GM19324 (cell line): ENCODE measurements at regions not wholly inside any gene's neighbourhood (a gene's known extent, or its start where the extent isn't known, plus 50 kb on each side); places are given as distances from the start of the nearest gene placed in this dataset.

Source experiments
- ATAC-seq: cut with Tn5 transposase; IDR thresholded peaks from one replicate; pipeline ENCODE4 v1.9.1; 2021; ENCODE audit warnings: mild to moderate bottlenecking, moderate library complexity; ENCODE audit not compliant: unreplicated experiment, low FRiP score

DNA sequence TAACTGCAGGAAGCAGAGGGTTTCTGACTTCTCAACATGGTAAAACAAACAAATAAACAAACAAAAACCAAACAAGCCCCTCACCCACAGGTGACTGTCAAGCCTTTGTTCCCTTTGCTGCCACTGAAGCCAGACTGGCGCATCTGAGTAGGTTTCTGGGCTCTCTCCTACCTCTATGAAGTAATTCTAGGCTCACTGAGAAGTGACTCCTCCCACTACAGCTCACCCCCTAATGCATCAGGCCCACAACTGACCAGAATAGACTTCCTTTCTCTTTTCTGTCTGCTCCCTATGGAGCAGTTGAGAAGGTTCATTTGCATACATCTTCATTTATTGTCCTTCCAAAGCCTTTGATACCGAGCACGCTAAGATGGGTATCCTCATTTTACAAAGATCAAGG lies 77.0 kb upstream of the CCL2 start:
- no peak for ATAC-seq

DNA sequence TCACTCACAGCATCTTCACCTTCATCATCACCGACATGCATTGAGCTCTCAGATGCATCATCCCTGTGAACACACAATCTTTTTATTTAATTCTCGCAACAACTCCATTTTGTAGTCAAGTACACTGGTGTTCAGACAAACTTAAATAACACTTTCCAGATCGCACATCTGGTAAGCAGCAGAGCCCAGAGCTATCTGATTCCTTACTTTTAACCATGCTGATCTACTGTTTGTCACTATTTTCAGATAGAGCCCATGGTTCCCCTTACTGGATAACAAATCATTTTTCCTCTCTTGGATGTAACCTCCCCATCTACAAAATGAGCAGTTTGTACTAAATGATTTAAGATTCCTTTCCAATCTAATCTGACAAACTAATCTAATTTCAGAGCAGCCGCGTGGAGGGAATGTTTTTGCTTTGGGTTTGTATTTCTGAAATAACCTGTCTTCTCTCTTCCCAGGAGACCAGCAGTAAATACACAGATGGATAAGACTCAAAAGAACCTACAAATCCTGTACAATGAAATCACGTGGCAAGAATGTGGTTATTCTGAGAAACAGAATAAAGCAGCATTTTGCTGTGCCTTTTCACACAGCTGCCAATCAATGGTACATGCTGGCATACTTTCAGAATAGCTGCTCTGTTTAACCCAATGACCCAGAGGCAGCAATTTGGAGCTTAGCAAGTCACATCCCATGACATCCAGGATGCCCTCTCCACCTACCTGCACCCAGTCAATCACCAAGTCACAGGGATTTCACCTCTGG lies 72.9 kb upstream of the CCL2 start:
- no peak for ATAC-seq

DNA sequence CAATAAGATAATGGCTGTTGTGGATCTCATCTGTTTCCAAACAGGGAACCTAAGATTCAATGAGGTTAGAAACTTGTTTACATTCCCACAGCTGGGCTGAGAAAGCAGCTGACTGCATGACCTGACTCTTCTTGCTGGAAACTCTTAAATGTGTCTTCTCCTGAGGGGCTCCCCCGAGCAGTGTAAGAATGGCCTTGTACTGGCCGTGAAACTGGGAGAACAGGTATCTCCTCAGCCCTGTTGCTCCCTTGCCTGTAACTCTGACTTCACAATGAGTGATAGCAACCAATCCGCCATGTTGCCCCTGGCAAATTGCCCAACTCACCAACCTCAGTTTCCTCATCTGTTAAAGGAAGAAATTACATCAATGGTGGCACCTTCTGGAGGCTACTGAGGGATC lies 59.1 kb upstream of the CCL2 start:
- no peak for ATAC-seq

DNA sequence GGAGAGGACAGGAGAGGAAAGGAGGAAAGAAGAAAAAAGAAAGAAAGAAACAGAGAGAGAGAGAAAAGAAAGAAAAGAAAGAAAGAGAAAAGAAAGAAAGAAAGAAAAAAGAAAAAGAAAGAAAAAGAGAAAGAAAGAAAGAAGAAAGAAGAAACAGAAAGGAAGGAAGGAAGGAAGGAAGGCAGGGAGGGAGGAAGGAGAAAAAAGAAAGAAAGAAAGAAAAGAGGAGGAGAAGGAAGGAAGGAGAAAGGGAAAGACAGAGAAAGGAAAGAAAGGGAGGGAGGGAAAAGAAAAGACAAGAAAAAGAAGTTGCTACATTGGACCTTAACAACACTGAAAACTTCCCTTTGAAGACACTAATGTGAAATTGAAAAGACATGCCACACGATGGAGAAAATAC lies 56.6 kb upstream of the CCL2 start:
- ATAC-seq: no peak

DNA sequence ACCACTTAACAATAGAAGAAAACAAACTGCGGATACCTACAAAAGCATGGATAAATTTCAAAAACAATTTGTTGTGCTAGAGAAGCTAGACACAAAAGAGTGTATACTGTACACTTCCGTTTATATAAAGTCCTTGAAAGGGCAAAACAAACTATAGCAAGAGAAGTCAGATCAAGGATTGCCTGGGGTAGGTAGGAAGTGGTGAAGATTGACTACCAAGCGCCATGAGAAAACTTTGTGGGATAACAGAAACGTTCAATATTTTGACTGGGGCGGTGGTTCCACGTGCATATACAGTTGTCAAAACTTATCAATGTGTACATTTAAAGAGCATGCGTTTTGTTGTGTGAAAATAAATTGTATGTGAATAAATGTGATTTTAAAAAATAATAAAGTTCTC lies 55.6 kb upstream of the CCL2 start:
- ATAC-seq: no peak

DNA sequence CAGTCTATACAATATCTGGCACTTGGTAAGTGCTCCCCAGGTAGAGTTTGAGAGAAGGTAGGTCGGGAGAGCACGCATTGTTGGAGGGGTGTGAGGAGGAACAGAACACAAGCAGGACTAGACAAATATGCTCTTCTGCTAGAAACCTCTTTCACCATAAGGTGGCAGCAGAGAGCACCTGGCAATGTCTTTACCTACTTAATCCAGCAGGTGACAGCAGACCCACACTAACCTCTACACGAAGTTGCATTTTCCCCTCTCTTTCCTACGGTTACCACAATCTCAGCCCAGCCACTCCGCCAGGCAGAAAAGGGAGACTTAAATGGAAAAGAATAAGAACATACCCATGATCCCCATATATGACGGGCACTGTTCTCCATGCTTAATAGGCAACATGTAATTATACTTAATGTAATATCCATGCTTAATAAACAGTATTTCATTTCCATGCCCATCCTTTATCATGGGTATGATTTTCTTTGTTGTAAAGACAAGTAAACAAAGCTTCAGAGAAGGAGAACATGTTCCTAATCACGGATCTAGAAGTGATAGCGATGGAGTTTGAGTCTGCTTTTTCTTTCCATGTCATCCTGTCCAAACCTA lies 55.1 kb upstream of the CCL2 start:
- no peak for ATAC-seq

DNA sequence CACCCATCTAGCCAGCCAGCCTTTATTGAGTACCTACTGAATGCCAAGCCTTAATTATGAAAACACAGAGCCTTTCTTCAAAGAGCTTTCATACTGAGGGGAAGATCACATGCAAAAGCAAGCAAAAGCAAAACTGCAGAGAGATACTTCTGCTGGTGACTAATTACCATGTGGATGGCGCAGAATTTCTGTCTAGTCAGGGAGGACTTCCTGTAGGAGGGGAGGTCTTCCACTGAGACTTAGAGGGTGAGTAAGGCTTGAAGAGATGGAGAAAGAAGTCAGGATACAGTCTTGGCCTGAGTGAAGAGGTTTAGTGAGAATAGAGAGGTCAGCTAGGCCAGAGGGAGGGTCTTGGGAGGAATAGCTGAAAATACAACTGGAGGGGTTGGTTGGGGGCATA lies 53.9 kb upstream of the CCL2 start:
- ATAC-seq: no peak

DNA sequence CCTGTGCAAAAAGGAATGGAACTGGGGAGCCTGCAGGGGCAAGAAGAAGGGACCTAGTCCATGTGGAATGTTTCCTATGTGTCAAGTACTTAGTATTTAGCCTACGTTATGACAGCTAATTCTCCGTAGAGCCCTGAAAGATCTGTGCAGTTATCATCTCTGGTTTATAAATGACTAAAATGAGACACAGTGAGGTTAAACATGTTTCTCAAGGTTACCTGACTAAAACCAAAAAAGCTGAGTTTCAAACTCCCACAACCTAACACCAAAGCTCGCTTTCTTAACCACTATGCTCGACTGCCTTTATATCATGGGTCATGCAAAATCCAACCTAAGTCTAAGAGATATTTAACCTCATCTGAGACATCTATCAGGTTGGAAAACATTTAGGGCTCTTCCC lies 53.3 kb upstream of the CCL2 start:
- no peak for ATAC-seq

DNA sequence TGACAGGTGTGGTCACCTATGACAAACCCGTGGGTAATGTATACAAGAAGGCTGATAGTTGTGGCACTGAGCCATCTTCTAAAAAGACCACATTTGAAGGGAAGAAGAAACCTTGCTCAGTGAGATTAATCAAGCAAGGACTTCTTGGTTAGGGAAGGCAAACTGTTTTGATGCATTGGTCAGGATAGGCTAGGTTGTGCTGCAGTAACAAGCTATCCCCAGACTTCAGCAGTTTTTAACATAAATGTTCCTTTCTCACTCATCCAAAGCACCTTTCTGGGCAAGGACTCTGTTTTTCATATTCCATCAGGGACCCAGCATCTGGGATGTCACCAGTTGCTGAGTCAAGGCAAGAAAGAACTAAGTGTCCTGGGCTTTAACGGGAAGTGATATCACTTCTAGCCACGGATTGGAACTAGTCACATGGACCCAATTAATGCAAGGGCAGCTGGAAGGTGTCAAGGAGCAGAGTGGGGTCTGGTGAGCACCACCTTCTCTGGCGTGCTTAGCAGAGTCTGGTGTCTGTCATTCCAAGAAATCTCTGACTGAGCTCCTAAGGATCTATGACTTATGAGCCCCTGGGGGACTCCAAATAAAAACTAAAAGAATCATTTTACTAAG lies 52.0 kb upstream of the CCL2 start:
- no peak for ATAC-seq

DNA sequence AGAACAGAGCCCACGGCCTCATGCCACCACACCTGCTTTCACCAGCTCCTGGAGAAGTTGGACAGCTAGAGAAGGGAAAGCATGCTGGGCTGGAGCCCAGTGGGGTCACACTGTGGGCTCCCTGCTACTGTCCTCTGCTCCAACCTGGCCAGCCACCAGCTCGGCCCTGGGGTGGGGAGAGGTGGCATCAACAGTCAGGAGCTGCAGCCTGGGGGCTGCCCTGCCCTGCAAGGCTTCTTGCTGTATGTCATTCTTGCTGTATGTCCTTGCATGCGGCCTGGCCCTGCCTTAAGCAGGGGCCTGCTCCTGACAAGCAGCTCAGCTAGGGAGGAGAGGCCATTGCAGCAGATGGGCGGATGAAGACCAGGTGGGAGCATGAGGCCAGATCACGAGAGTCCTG lies 50.7 kb upstream of the CCL2 start:
- ATAC-seq: no peak
